Suprapubic skin (tissue), 3 donors: ENCODE measurements at regions not wholly inside any gene's neighbourhood (a gene's known extent, or its start where the extent isn't known, plus 50 kb on each side); places are given as distances from the start of the nearest gene placed in this dataset.

Experiments used
- CTCF ChIP-seq, 2 donors: fragments of 200-600 bp in 1 of 2; fragments of 450-650 bp in 1 of 2; sonication (generic) in 1 of 2; IDR thresholded peaks; one replicate each; pipeline ENCODE4 v1.5.1; 2016 to 2019; ENCODE audit warnings: antibody characterized with exemption in 2 of 2, mild to moderate bottlenecking in 1 of 2, moderate library complexity in 1 of 2
- POLR2A ChIP-seq, 2 donors: fragments of 450-650 bp; IDR thresholded peaks; one replicate each; pipeline ENCODE4 v1.6.1; 2017; ENCODE audit warnings: antibody characterized with exemption in 2 of 2, mild to moderate bottlenecking in 2 of 2, moderate library complexity in 2 of 2

GRCh38 chr4:31220921-31221320, 500.8 kb downstream of the PCDH7 start:
- TF ChIP-seq CTCF (IDR thresholded peaks at IDR 0.05) (no peak), POLR2A (IDR thresholded peaks at IDR 0.05) (no peak)
